GM12878 (cell line): ENCODE measurements at regions not wholly inside any gene's neighbourhood (a gene's known extent, or its start where the extent isn't known, plus 50 kb on each side); places are given as distances from the start of the nearest gene placed in this dataset.

Experiments
- ATAC-seq: fragments of 200-7000 bp; cut with Tn5 transposase; 3 replicates; pipeline ENCODE4 v1.9.1; 2020; ENCODE audit warnings: mild to moderate bottlenecking, moderate library complexity
- BruUV-seq: library from RNA; stranded (reverse); fragments of 400-500 nt; replicated peaks from 2 replicates; lab custom pipeline; 2021; lab: Mats Ljungman, UMichigan
- CTCF ChIA-PET: fragments of 300-600 bp; sonication (Branson Sonifier 250); formaldehyde crosslinking; extraction: SDS; loops from one replicate; lab custom pipeline; 2021; ENCODE audit warnings: inconsistent platforms; lab: Yijun Ruan, JAX
- POLR2A ChIA-PET: fragments of 350-600 bp; formaldehyde crosslinking; extraction: SDS; loops from one replicate; lab custom pipeline; 2021; ENCODE audit warnings: inconsistent platforms; lab: Charles Lee
- RAD21 ChIA-PET: fragments of 300-600 bp; sonication (Branson Sonifier 250); formaldehyde crosslinking; loops from one replicate; lab custom pipeline; 2023; ENCODE audit warnings: antibody characterized with exemption; ENCODE audit not compliant: unreplicated experiment; lab: Charles Lee
- SMC1A ChIA-PET: fragments of 300-600 bp; sonication (Branson Sonifier 250); formaldehyde crosslinking; loops from one replicate; lab custom pipeline; 2023; ENCODE audit not compliant: unreplicated experiment, uncharacterized antibody; lab: Charles Lee
- DNase-seq: peaks from one replicate; pipeline ENCODE4 v3.0.0-alpha.2; 2011; ENCODE audit warnings: low read depth, low spot score
- FAIRE-seq: peaks from 3 replicates; lab custom pipeline; 2011; peaks lifted over from hg19 to GRCh38; lab: Jason Lieb, UNC
- H2AFZ ChIP-seq: 2 replicates; pipeline ENCODE4 v1.6.0; 2011; ENCODE audit warnings: low read depth, low read length, control low read depth; ENCODE audit not compliant: control insufficient read depth
- H3K27ac ChIP-seq: 2 replicates; pipeline ENCODE4 v1.5.1; 2011; ENCODE audit warnings: control low read depth; ENCODE audit not compliant: control insufficient read depth, insufficient read depth
- H3K27me3 ChIP-seq, 2 experiments: replicated peaks in 1 of 2; 2 replicates each; pipeline versions ENCODE4 v1.6.0 to v1.6.1; 2011; ENCODE audit warnings: low read length in 1 of 2; ENCODE audit not compliant: control insufficient read depth in 2 of 2, insufficient read depth in 2 of 2
- H3K36me3 ChIP-seq, 2 experiments: 2 replicates each; pipeline ENCODE4 v1.5.1; 2011; ENCODE audit warnings: low read length in 1 of 2; ENCODE audit not compliant: control insufficient read depth in 2 of 2, insufficient read depth in 2 of 2
- H3K4me1 ChIP-seq: 2 replicates; pipeline ENCODE4 v1.6.1; 2011; ENCODE audit warnings: mild to moderate bottlenecking, low read length, moderate library complexity, mixed read lengths; ENCODE audit not compliant: control insufficient read depth, insufficient read depth
- H3K4me2 ChIP-seq: 2 replicates; pipeline ENCODE4 v1.6.0; 2011; ENCODE audit warnings: control low read depth; ENCODE audit not compliant: control insufficient read depth, insufficient read depth
- H3K4me3 ChIP-seq: fragments of 200-600 bp; sonication (generic); 2 replicates; pipeline ENCODE4 v1.5.1; 2016
- H3K79me2 ChIP-seq: 2 replicates; pipeline ENCODE4 v1.6.0; 2011; ENCODE audit warnings: low read length; ENCODE audit not compliant: control insufficient read depth, insufficient read depth
- H3K9ac ChIP-seq: 2 replicates; pipeline ENCODE4 v1.8.0; 2011; ENCODE audit warnings: low read length, control low read depth, mixed read lengths; ENCODE audit not compliant: control insufficient read depth, insufficient read depth
- H3K9me3 ChIP-seq: replicated peaks from 3 replicates; pipeline ENCODE4 v1.5.1; 2011; ENCODE audit warnings: mild to moderate bottlenecking, low read length; ENCODE audit not compliant: control insufficient read depth, insufficient read depth
- H4K20me1 ChIP-seq: 2 replicates; pipeline ENCODE4 v1.6.0; 2011; ENCODE audit not compliant: control insufficient read depth, insufficient read depth
- BRCA1 ChIP-seq: IDR thresholded peaks from 2 replicates; pipeline ENCODE4 v1.6.1; 2011; ENCODE audit warnings: low read depth, low read length, improper control_type of control experiment
- CBFB ChIP-seq: IDR thresholded peaks from 2 replicates; pipeline ENCODE4 v1.6.1; 2016; ENCODE audit warnings: antibody characterized with exemption, low read depth
- CBX5 ChIP-seq: sonication (generic); IDR thresholded peaks from 2 replicates; pipeline ENCODE4 v1.6.1; 2016; ENCODE audit warnings: low read depth, moderate library complexity, mild to moderate bottlenecking, inconsistent platforms
- EGR1 ChIP-seq, 2 experiments: IDR thresholded peaks; 1 replicate in 1 of 2; 2 replicates in 1 of 2; pipeline ENCODE4 v1.6.1; 2011 to 2012; ENCODE audit warnings: low read depth in 2 of 2, low read length in 2 of 2, borderline replicate concordance in 1 of 2, mild to moderate bottlenecking in 1 of 2, moderate library complexity in 1 of 2
- ESRRA ChIP-seq: IDR thresholded peaks from 2 replicates; pipeline ENCODE4 v1.6.1; 2012; ENCODE audit warnings: mild to moderate bottlenecking, low read length, improper control_type of control experiment
- GATAD2B ChIP-seq: fragments of 450-650 bp; conservative IDR thresholded peaks from 2 replicates; pipeline ENCODE4 v1.6.1; 2017; ENCODE audit warnings: low read depth, mild to moderate bottlenecking, moderate library complexity
- MXI1 ChIP-seq: fragments of 150-350 bp; IDR thresholded peaks from 2 replicates; pipeline ENCODE4 v1.6.1; 2011; ENCODE audit warnings: low read depth, mild to moderate bottlenecking, inconsistent platforms, low read length, improper control_type of control experiment
- MYC ChIP-seq: IDR thresholded peaks from 2 replicates; pipeline ENCODE4 v1.6.1; 2011; ENCODE audit warnings: mild to moderate bottlenecking, low read length, moderate library complexity, inconsistent platforms; ENCODE audit not compliant: insufficient read depth, insufficient replicate concordance, insufficient read length, severe bottlenecking
- NFYA ChIP-seq: IDR thresholded peaks from 2 replicates; pipeline ENCODE4 v1.6.1; 2011; ENCODE audit warnings: low read depth, mild to moderate bottlenecking, low read length, improper control_type of control experiment, borderline replicate concordance
- RB1 ChIP-seq: fragments of 450-650 bp; formaldehyde crosslinking; IDR thresholded peaks from 2 replicates; pipeline ENCODE4 v1.6.1; 2017; ENCODE audit warnings: mild to moderate bottlenecking, borderline replicate concordance
- SP1 ChIP-seq: IDR thresholded peaks from one replicate; pipeline ENCODE4 v1.6.1; 2011; ENCODE audit warnings: low read depth, low read length
- ZBED1 ChIP-seq: IDR thresholded peaks from 2 replicates; pipeline ENCODE4 v1.6.1; 2016; ENCODE audit warnings: borderline replicate concordance
- ZNF384 ChIP-seq: IDR thresholded peaks from 2 replicates; pipeline ENCODE4 v1.6.1; 2012; ENCODE audit warnings: low read depth, mild to moderate bottlenecking, low read length, improper control_type of control experiment, borderline replicate concordance
- WGBS: methylation state at CpG from one replicate; pipeline ENCODE4 v1.1.6; 2016; ENCODE audit warnings: low lambda C conversion rate; ENCODE audit not compliant: insufficient replicate concordance, insufficient coverage; ENCODE audit errors: missing lambda C conversion rate; 5-methylcytosine and 5-hydroxymethylcytosine counted together
- in situ Hi-C: fragments of 300-500 bp; cut with MboI; formaldehyde crosslinking; loops from 9 replicates; pipeline ENCODE4 v1.14.3; 2018; ENCODE audit warnings: mixed read lengths
- intact Hi-C: fragments of 100-400 bp; cut with micrococcal nuclease; formaldehyde crosslinking; loops from one replicate; pipeline ENCODE4 v1.14.2; 2022; ENCODE audit not compliant: unreplicated experiment
- TF ChIP-seq, protein P1 (sequence below): fragments of 450-650 bp; conservative IDR thresholded peaks from 2 replicates; pipeline ENCODE4 v1.6.1; 2017; ENCODE audit warnings: mild to moderate bottlenecking, moderate library complexity
- TF ChIP-seq, protein P2 (sequence below): fragments of 450-650 bp; IDR thresholded peaks from 2 replicates; pipeline ENCODE4 v1.6.1; 2016; ENCODE audit warnings: mild to moderate bottlenecking, moderate library complexity, borderline replicate concordance
- TF ChIP-seq, protein P3 (sequence below): IDR thresholded peaks from 2 replicates; pipeline ENCODE4 v1.6.1; 2011; ENCODE audit warnings: low read depth, low read length, improper control_type of control experiment, borderline replicate concordance

DNA sequence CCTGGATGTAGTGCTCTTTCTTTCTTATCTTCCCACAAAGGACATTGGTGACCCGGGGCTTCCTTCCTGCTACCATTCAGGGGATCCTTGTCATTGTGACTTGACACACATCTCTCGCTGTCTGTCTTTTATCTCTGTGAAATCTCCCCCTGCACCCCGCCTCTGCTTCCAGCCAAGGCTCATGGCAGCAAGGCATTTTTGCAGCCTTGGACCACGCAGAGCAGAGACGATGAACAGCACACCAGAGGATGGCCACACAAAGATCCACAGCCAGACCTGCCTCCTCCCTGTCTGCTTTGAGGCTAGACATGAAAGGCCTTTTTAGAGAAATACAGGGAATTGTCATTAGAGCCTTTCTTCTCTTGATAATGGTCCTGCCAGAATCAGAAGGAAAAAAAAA lies 549.1 kb downstream of the CDK5RAP2 start:
- no peaks in the 10 kb centered on the region for H3K4me1 ChIP-seq
- DNase-seq (no peak), ATAC-seq (no peak), FAIRE-seq (no peak)
- H3K36me3 ChIP-seq, result no peaks in the 10 kb centered on the region
- TF ChIP-seq ESRRA (no peak), EGR1 (IDR thresholded peaks at IDR 0.05; ENCODE audit: borderline replicate concordance in 1 of 2, low read depth in 2 of 2, low read length in 2 of 2) (no peak), NFYA (no peak), ZNF384 (no peak), SP1 (no peak), CBX5 (no peak), GATAD2B (no peak), MYC (no peak), BRCA1 (no peak), MXI1 (no peak), ZBED1 (no peak), RB1 (no peak), CBFB (no peak)
- TF ChIP-seq, protein P1, sequence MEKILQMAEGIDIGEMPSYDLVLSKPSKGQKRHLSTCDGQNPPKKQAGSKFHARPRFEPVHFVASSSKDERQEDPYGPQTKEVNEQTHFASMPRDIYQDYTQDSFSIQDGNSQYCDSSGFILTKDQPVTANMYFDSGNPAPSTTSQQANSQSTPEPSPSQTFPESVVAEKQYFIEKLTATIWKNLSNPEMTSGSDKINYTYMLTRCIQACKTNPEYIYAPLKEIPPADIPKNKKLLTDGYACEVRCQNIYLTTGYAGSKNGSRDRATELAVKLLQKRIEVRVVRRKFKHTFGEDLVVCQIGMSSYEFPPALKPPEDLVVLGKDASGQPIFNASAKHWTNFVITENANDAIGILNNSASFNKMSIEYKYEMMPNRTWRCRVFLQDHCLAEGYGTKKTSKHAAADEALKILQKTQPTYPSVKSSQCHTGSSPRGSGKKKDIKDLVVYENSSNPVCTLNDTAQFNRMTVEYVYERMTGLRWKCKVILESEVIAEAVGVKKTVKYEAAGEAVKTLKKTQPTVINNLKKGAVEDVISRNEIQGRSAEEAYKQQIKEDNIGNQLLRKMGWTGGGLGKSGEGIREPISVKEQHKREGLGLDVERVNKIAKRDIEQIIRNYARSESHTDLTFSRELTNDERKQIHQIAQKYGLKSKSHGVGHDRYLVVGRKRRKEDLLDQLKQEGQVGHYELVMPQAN, result no peak
- TF ChIP-seq, protein P2, sequence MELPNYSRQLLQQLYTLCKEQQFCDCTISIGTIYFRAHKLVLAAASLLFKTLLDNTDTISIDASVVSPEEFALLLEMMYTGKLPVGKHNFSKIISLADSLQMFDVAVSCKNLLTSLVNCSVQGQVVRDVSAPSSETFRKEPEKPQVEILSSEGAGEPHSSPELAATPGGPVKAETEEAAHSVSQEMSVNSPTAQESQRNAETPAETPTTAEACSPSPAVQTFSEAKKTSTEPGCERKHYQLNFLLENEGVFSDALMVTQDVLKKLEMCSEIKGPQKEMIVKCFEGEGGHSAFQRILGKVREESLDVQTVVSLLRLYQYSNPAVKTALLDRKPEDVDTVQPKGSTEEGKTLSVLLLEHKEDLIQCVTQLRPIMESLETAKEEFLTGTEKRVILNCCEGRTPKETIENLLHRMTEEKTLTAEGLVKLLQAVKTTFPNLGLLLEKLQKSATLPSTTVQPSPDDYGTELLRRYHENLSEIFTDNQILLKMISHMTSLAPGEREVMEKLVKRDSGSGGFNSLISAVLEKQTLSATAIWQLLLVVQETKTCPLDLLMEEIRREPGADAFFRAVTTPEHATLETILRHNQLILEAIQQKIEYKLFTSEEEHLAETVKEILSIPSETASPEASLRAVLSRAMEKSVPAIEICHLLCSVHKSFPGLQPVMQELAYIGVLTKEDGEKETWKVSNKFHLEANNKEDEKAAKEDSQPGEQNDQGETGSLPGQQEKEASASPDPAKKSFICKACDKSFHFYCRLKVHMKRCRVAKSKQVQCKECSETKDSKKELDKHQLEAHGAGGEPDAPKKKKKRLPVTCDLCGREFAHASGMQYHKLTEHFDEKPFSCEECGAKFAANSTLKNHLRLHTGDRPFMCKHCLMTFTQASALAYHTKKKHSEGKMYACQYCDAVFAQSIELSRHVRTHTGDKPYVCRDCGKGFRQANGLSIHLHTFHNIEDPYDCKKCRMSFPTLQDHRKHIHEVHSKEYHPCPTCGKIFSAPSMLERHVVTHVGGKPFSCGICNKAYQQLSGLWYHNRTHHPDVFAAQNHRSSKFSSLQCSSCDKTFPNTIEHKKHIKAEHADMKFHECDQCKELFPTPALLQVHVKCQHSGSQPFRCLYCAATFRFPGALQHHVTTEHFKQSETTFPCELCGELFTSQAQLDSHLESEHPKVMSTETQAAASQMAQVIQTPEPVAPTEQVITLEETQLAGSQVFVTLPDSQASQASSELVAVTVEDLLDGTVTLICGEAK, result no peak
- TF ChIP-seq, protein P3, sequence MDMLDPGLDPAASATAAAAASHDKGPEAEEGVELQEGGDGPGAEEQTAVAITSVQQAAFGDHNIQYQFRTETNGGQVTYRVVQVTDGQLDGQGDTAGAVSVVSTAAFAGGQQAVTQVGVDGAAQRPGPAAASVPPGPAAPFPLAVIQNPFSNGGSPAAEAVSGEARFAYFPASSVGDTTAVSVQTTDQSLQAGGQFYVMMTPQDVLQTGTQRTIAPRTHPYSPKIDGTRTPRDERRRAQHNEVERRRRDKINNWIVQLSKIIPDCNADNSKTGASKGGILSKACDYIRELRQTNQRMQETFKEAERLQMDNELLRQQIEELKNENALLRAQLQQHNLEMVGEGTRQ, result no peak
- 13% methylated on average over 5 of the region's 5 CpGs for WGBS
- H3K27me3 ChIP-seq, result no peaks in the 10 kb centered on the region
- H3K79me2 ChIP-seq, result no peaks in the 10 kb centered on the region
- SMC1A ChIA-PET, result no interaction called here
- CTCF ChIA-PET, result no interaction called here
- no peaks in the 10 kb centered on the region for H3K9me3 ChIP-seq
- intact Hi-C loops (no loop called here), in situ Hi-C loops (no loop called here)
- H3K4me3 ChIP-seq, result no peak overlapping the region
- no peak overlapping the region for H2AFZ ChIP-seq
- no peak overlapping the region for H3K27ac ChIP-seq
- H3K9ac ChIP-seq, result no peak overlapping the region
- H4K20me1 ChIP-seq, result no peaks in the 10 kb centered on the region
- POLR2A ChIA-PET, result no interaction called here
- no TSS peak for BruUV-seq
- RAD21 ChIA-PET, result no interaction called here
- no peak overlapping the region for H3K4me2 ChIP-seq
